ENCODE measurements at regions not wholly inside any gene's neighbourhood (a gene's known extent, or its start where the extent isn't known, plus 50 kb on each side); places are given as distances from the start of the nearest gene placed in this dataset.

DNA sequence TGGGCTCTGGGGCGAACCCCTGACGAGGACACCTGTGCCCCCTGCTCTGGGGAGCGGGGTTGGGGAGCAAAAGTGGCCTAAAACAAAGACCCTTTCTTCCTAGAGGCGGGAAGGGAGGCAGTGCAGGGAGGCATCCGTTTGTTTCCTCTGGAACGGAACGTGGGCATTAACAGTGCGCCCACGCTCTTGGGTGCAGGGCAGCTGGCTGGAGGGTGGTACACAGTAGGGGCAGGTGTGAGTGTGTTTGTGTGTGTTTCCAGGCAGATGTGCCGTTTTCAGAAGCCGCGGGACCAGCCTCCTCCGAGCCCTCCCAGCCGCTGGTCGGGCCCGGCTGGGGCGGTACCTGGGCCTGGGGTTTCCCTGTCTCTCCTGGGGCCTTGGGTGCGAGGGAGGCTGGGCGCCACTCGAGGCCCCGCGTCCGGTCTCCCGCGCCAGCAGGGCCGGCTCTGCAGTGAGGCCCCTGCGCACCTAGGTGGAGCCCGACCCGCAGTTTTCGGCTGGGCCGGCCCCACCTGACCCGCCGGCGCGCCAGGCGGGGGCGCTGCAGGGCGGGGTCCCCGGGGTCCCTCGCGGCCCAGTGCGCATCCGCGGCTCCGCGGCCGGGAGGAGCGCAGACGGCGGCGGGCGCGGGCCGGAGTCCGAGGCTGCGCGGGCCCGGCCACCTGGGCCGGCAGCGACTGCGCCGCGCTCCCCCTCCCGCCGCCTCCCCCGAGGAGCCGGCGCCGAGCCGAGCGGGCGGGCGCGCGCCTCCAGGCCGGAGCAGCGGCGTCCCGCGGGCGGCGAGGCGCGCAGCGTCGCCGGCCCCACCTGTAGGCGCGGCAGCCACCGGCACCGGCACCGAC, 1252.7 kb downstream of the BRD1 start:
- Histone ChIP-seq H3K4me3 (no peak overlapping the region), H3K27me3 (ENCODE audit: insufficient read depth in 3 of 3, low read length in 2 of 3) (peaks cover 0 to 40% (median 5%) of the 10 kb centered on the region in 3 donors), H3K27ac (no peak overlapping the region), H3K36me3 (ENCODE audit: insufficient read depth in 1 of 2, low read depth in 1 of 2) (no peaks in the 10 kb centered on the region), H3K9me3 (peaks cover 5% of the 10 kb centered on the region), H3K4me1 (no peaks in the 10 kb centered on the region)
- intact Hi-C loops (cut with DNase I), result loop anchor here in 1 of 2 donors (5.0 kb wide), 1 partner anchor 732 kb away; no protein-coding TSS in a partner anchor
- TF ChIP-seq, protein P1, sequence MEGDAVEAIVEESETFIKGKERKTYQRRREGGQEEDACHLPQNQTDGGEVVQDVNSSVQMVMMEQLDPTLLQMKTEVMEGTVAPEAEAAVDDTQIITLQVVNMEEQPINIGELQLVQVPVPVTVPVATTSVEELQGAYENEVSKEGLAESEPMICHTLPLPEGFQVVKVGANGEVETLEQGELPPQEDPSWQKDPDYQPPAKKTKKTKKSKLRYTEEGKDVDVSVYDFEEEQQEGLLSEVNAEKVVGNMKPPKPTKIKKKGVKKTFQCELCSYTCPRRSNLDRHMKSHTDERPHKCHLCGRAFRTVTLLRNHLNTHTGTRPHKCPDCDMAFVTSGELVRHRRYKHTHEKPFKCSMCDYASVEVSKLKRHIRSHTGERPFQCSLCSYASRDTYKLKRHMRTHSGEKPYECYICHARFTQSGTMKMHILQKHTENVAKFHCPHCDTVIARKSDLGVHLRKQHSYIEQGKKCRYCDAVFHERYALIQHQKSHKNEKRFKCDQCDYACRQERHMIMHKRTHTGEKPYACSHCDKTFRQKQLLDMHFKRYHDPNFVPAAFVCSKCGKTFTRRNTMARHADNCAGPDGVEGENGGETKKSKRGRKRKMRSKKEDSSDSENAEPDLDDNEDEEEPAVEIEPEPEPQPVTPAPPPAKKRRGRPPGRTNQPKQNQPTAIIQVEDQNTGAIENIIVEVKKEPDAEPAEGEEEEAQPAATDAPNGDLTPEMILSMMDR (IDR thresholded peaks at IDR 0.05), result no peak
- WGBS, 3 donors, result 7 to 15% (median 13%) methylated on average over 40 to 92 of the region's 92 CpGs
- peak; percentile 65 to 89 (median 82) for ATAC-seq
- peak; percentile 41 to 51 for DNase-seq

DNA sequence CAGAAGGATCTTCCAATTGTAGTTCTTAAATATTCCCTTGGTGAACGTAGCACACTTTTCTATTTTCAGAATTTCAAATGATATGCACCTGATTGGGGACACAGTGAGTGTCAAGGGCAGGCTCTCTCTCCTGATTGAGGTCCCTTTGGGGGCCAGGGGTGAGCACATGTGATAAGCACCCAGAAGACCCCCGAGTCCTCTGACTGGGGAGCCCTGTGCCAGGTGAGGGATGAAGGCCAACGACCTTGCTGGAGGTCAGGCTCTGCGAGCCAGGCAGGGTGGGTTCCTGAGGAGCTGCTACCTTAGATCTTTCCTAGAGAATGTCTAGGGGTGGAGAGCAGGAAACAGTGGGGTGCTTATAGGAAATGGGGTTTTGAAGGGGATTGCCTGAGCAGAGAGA, 1253.9 kb downstream of the BRD1 start:
- intact Hi-C loops (cut with DNase I), result no loop called here
- Histone ChIP-seq H3K9me3 (peaks cover 5% of the 10 kb centered on the region), H3K4me3 (no peak overlapping the region), H3K27ac (no peak overlapping the region), H3K36me3 (ENCODE audit: insufficient read depth in 1 of 2, low read depth in 1 of 2) (no peaks in the 10 kb centered on the region), H3K27me3 (ENCODE audit: insufficient read depth in 3 of 3, low read length in 2 of 3) (peaks cover 0 to 36% (median 5%) of the 10 kb centered on the region in 3 donors), H3K4me1 (no peaks in the 10 kb centered on the region)
- WGBS, 3 donors, result 77 to 80% (median 77%) methylated on average over 4 of the region's 4 CpGs
- DNase-seq (no peak), ATAC-seq (no peak)
- TF ChIP-seq, protein P1 (IDR thresholded peaks at IDR 0.05), result no peak

DNA sequence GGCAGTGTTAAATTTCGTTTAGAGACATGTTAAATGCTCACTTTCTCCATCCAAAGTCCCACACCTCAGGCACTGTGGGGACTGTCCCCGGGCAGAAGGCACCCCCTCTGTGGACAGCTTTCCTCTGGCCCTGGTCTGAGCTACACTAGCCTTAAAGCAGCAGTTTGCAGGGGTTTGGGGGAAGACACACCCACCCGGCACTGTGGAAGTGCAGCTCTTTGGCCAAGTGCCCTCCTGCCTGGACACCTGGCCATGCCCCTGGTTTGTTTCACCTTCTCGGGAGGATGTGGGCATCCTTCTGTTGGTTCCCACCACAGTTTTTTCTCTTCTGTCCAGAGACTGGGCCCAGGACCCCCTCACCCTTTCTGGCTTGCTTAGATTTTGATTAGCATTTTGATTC, 1254.7 kb downstream of the BRD1 start:
- Histone ChIP-seq H3K4me1 (no peaks in the 10 kb centered on the region), H3K36me3 (ENCODE audit: insufficient read depth in 1 of 2, low read depth in 1 of 2) (no peaks in the 10 kb centered on the region), H3K9me3 (peaks cover 5% of the 10 kb centered on the region), H3K27ac (no peak overlapping the region), H3K27me3 (ENCODE audit: insufficient read depth in 3 of 3, low read length in 2 of 3) (peaks cover 0 to 31% (median 5%) of the 10 kb centered on the region in 3 donors), H3K4me3 (no peak overlapping the region)
- ATAC-seq (no peak), DNase-seq (no peak)
- 60 to 67% (median 66%) methylated on average over 4 of the region's 4 CpGs for WGBS, 3 donors
- intact Hi-C loops (cut with DNase I), result no loop called here
- TF ChIP-seq, protein P1 (IDR thresholded peaks at IDR 0.05), result no peak

DNA sequence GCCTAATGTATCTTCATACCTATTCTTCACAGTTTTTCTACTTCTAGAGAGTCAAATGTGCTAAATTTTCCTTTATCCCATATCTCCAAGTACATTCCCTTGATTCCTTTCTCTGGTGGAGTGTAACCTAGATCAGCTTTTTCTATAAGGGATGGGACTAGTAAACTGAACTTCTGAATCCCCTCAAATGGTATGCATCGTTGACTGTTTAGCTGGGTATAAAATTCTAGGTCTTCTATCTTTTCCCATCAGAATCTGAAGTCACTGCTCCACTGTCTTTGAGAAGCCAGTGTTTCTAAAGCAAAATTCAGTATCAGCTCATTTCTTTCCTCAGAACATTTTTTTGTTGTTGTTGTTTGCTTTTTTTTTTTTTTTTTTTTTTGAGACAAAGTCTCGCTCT, 1256.8 kb downstream of the BRD1 start:
- intact Hi-C loops (cut with DNase I), result no loop called here
- Histone ChIP-seq H3K9me3 (peaks cover 5% of the 10 kb centered on the region), H3K27ac (no peak overlapping the region), H3K27me3 (ENCODE audit: insufficient read depth in 3 of 3, low read length in 2 of 3) (peaks cover 0 to 14% (median 2%) of the 10 kb centered on the region in 3 donors), H3K4me1 (no peaks in the 10 kb centered on the region), H3K36me3 (ENCODE audit: insufficient read depth in 1 of 2, low read depth in 1 of 2) (no peaks in the 10 kb centered on the region), H3K4me3 (no peak overlapping the region)
- DNase-seq, result no peak
- TF ChIP-seq, protein P1 (IDR thresholded peaks at IDR 0.05), result no peak
- no peak for ATAC-seq
- 89 to 100% (median 89%) methylated on average over 2 of the region's 2 CpGs for WGBS, 3 donors

Data from psoas muscle (tissue), 7 donors.